ENCODE measurements at regions not wholly inside any gene's neighbourhood (a gene's known extent, or its start where the extent isn't known, plus 50 kb on each side); places are given as distances from the start of the nearest gene placed in this dataset.

GRCh38 chr21:17201741-17202260 lies 311.0 kb upstream of the CXADR start:
- TF ChIP-seq CTCF (IDR thresholded peaks at IDR 0.05; ENCODE audit: low read depth, low read length) (no peak), EZH2phosphoT487 (IDR thresholded peaks at IDR 0.05; ENCODE audit: low read depth) (no peak)
